ENCODE measurements at regions not wholly inside any gene's neighbourhood (a gene's known extent, or its start where the extent isn't known, plus 50 kb on each side); places are given as distances from the start of the nearest gene placed in this dataset.

GRCh38 chr2:180195847-180196246, 188.8 kb upstream of the CWC22 start:
- no peak for TF ChIP-seq CTCF (IDR thresholded peaks at IDR 0.05; ENCODE audit: control insufficient read depth, insufficient read depth, low read depth, low read length, missing control alignments)
- no peak for DNase-seq (ENCODE audit: low read depth)

GRCh38 chr2:180191432-180192124, 184.5 kb upstream of the CWC22 start:
- TF ChIP-seq CTCF (IDR thresholded peaks at IDR 0.05; ENCODE audit: control insufficient read depth, insufficient read depth, low read depth, low read length, missing control alignments): no peak

More at GRCh38 chr2:180195847-180196246, 188.8 kb upstream of the CWC22 start:
- no peak overlapping the region for H3K4me3 ChIP-seq (ENCODE audit: control insufficient read depth, low read depth, low read length)

GRCh38 chr2:180190851-180191250, 183.8 kb upstream of the CWC22 start:
- no peak for TF ChIP-seq CTCF (IDR thresholded peaks at IDR 0.05; ENCODE audit: control insufficient read depth, insufficient read depth, low read depth, low read length, missing control alignments)
- H3K4me3 ChIP-seq (ENCODE audit: control insufficient read depth, low read depth, low read length): no peak overlapping the region
- no peak for DNase-seq (ENCODE audit: low read depth)

More at GRCh38 chr2:180191432-180192124, 184.5 kb upstream of the CWC22 start:
- no peak for DNase-seq (ENCODE audit: low read depth)
- no peak overlapping the region for H3K4me3 ChIP-seq (ENCODE audit: control insufficient read depth, low read depth, low read length)

- DNase-seq (ENCODE audit: low read depth): no peak
- no peak overlapping the region for H3K4me3 ChIP-seq (ENCODE audit: control insufficient read depth, low read depth, low read length)
- no peak for TF ChIP-seq CTCF (IDR thresholded peaks at IDR 0.05; ENCODE audit: control insufficient read depth, insufficient read depth, low read depth, low read length, missing control alignments)
Measured at GRCh38 chr2:180187611-180188010, 180.5 kb upstream of the CWC22 start.

GRCh38 chr2:180184506-180184905, 177.4 kb upstream of the CWC22 start:
- no peak for DNase-seq (ENCODE audit: low read depth)
- TF ChIP-seq CTCF (IDR thresholded peaks at IDR 0.05; ENCODE audit: control insufficient read depth, insufficient read depth, low read depth, low read length, missing control alignments): no peak
- no peak overlapping the region for H3K4me3 ChIP-seq (ENCODE audit: control insufficient read depth, low read depth, low read length)

GRCh38 chr2:180180511-180180910, 173.4 kb upstream of the CWC22 start:
- DNase-seq (ENCODE audit: low read depth): no peak
- no peak overlapping the region for H3K4me3 ChIP-seq (ENCODE audit: control insufficient read depth, low read depth, low read length)
- TF ChIP-seq CTCF (IDR thresholded peaks at IDR 0.05; ENCODE audit: control insufficient read depth, insufficient read depth, low read depth, low read length, missing control alignments): no peak
